IMR-90 (cell line): ENCODE measurements at regions not wholly inside any gene's neighbourhood (a gene's known extent, or its start where the extent isn't known, plus 50 kb on each side); places are given as distances from the start of the nearest gene placed in this dataset.
A peak's percentile ranks its signal among the peaks of the same experiment; 100 is the strongest.

Source experiments
- ATAC-seq: fragments of 200-7000 bp; cut with Tn5 transposase; 2 replicates; pipeline ENCODE4 v1.9.1; 2020; ENCODE audit warnings: low read depth, mild to moderate bottlenecking, moderate library complexity
- BruUV-seq: library from RNA; stranded (reverse); fragments of 400-500 nt; replicated peaks from 2 replicates; lab custom pipeline; 2021; lab: Mats Ljungman, UMichigan
- CTCF ChIA-PET: fragments of 300-600 bp; formaldehyde crosslinking; extraction: SDS; loops from one replicate; lab custom pipeline; 2021; ENCODE audit warnings: antibody characterized with exemption; lab: Yijun Ruan, JAX
- POLR2A ChIA-PET: fragments of 300-600 bp; sonication (Branson Sonifier 250); formaldehyde crosslinking; loops from one replicate; lab custom pipeline; 2022; ENCODE audit warnings: antibody characterized with exemption; ENCODE audit not compliant: unreplicated experiment; lab: Charles Lee
- DNase-seq: peaks from one replicate; pipeline ENCODE4 v3.0.0; 2013
- H2AFZ ChIP-seq: replicated peaks from 2 replicates; pipeline ENCODE3; 2013; ENCODE audit warnings: low read length, mild to moderate bottlenecking; ENCODE audit not compliant: poor library complexity
- H2AK5ac ChIP-seq: 2 replicates; pipeline ENCODE4 v1.6.1; 2013; ENCODE audit warnings: low read depth, low read length, inconsistent platforms
- H2AK9ac ChIP-seq: replicated peaks from 2 replicates; pipeline ENCODE3; 2013; ENCODE audit warnings: mild to moderate bottlenecking, low read depth, low read length, moderate library complexity; ENCODE audit not compliant: poor library complexity
- H2BK120ac ChIP-seq: 2 replicates; pipeline ENCODE4 v1.6.1; 2013; ENCODE audit warnings: low read depth, low read length, inconsistent platforms
- H2BK15ac ChIP-seq: 3 replicates; pipeline ENCODE4 v1.6.1; 2013; ENCODE audit warnings: low read depth, low read length, inconsistent platforms
- H2BK20ac ChIP-seq: 2 replicates; pipeline ENCODE4 v1.6.1; 2013; ENCODE audit warnings: low read depth, mild to moderate bottlenecking, inconsistent platforms, low read length, moderate library complexity
- H2BK5ac ChIP-seq: 2 replicates; pipeline ENCODE4 v1.6.1; 2013; ENCODE audit warnings: mild to moderate bottlenecking, low read depth, low read length, inconsistent platforms; ENCODE audit not compliant: poor library complexity, severe bottlenecking
- H3K14ac ChIP-seq: replicated peaks from 2 replicates; pipeline ENCODE4 v1.6.1; 2013; ENCODE audit warnings: low read depth, low read length, inconsistent platforms
- H3K18ac ChIP-seq: 2 replicates; pipeline ENCODE4 v1.6.1; 2013; ENCODE audit warnings: low read depth, low read length, control low read depth
- H3K23ac ChIP-seq: 2 replicates; pipeline ENCODE4 v1.6.1; 2013; ENCODE audit warnings: low read depth, low read length, inconsistent platforms
- H3K27ac ChIP-seq: 2 replicates; pipeline ENCODE4 v1.5.1; 2013; ENCODE audit warnings: mild to moderate bottlenecking, control low read depth, low read length; ENCODE audit not compliant: insufficient read depth
- H3K27me3 ChIP-seq: 2 replicates; pipeline ENCODE4 v1.6.1; 2013; ENCODE audit warnings: low read length; ENCODE audit not compliant: control insufficient read depth, insufficient read depth
- H3K36me3 ChIP-seq: 2 replicates; pipeline ENCODE4 v1.6.1; 2013; ENCODE audit warnings: low read length, mixed read lengths; ENCODE audit not compliant: control insufficient read depth, insufficient read depth
- H3K4ac ChIP-seq: 2 replicates; pipeline ENCODE4 v1.6.1; 2013; ENCODE audit warnings: low read depth, low read length, inconsistent platforms
- H3K4me1 ChIP-seq: 2 replicates; pipeline ENCODE4 v1.6.1; 2013; ENCODE audit warnings: low read length, mixed read lengths; ENCODE audit not compliant: control insufficient read depth, insufficient read depth
- H3K4me2 ChIP-seq: 2 replicates; pipeline ENCODE4 v1.6.1; 2013; ENCODE audit warnings: low read depth, mild to moderate bottlenecking, control low read depth, low read length, moderate library complexity
- H3K4me3 ChIP-seq: 2 replicates; pipeline ENCODE4 v1.5.1; 2013; ENCODE audit warnings: low read depth, mild to moderate bottlenecking, control low read depth, low read length, moderate library complexity; ENCODE audit not compliant: insufficient read depth
- H3K56ac ChIP-seq: 2 replicates; pipeline ENCODE4 v1.6.1; 2013; ENCODE audit warnings: low read length, inconsistent platforms; ENCODE audit not compliant: insufficient read depth; ENCODE audit errors: extremely low read depth
- H3K79me1 ChIP-seq, 2 experiments: 2 replicates each; pipeline ENCODE4 v1.6.1; 2013; ENCODE audit warnings: low read length in 2 of 2, inconsistent platforms in 1 of 2, low read depth in 1 of 2
- H3K9ac ChIP-seq: 2 replicates; pipeline ENCODE4 v1.6.1; 2013; ENCODE audit warnings: low read depth, low read length, control low read depth
- H3K9me1 ChIP-seq: 2 replicates; pipeline ENCODE4 v1.6.1; 2013; ENCODE audit warnings: low read length, inconsistent platforms; ENCODE audit not compliant: insufficient read depth
- H3K9me3 ChIP-seq: 2 replicates; pipeline ENCODE4 v1.6.1; 2013; ENCODE audit warnings: low read length; ENCODE audit not compliant: control insufficient read depth, insufficient read depth
- H4K20me1 ChIP-seq: 2 replicates; pipeline ENCODE4 v1.6.1; 2013; ENCODE audit warnings: low read length, inconsistent platforms; ENCODE audit not compliant: insufficient read depth
- H4K5ac ChIP-seq: 2 replicates; pipeline ENCODE4 v1.6.1; 2013; ENCODE audit warnings: mild to moderate bottlenecking, low read depth, low read length, control low read depth
- H4K8ac ChIP-seq, 2 experiments: 2 replicates each; pipeline ENCODE4 v1.6.1; 2013; ENCODE audit warnings: low read depth in 2 of 2, low read length in 2 of 2, control low read depth in 1 of 2, inconsistent platforms in 1 of 2
- H4K91ac ChIP-seq: 2 replicates; pipeline ENCODE4 v1.6.1; 2013; ENCODE audit warnings: low read depth, low read length, inconsistent platforms; ENCODE audit not compliant: insufficient read depth
- CEBPB ChIP-seq: IDR thresholded peaks from 2 replicates; pipeline ENCODE4 v1.6.1; 2012; ENCODE audit warnings: low read depth, low read length, improper control_type of control experiment
- MXI1 ChIP-seq: IDR thresholded peaks from 2 replicates; pipeline ENCODE4 v1.6.1; 2012; ENCODE audit warnings: low read depth, mild to moderate bottlenecking, low read length, moderate library complexity, borderline replicate concordance
- dilution Hi-C: fragments of 300-500 bp; cut with HindIII; formaldehyde crosslinking; loops from one replicate; pipeline ENCODE4 v1.14.3; 2018; ENCODE audit warnings: low sequenced_read_pairs; ENCODE audit not compliant: unreplicated experiment
- in situ Hi-C: fragments of 300-500 bp; cut with MboI; formaldehyde crosslinking; loops from 3 replicates; pipeline ENCODE4 v1.14.3; 2019; ENCODE audit warnings: low sequenced_read_pairs, inconsistent platforms, mixed read lengths
- intact Hi-C: fragments of 100-400 bp; cut with micrococcal nuclease; formaldehyde crosslinking; loops from 2 replicates; pipeline ENCODE4 v1.10.0; 2022

DNA sequence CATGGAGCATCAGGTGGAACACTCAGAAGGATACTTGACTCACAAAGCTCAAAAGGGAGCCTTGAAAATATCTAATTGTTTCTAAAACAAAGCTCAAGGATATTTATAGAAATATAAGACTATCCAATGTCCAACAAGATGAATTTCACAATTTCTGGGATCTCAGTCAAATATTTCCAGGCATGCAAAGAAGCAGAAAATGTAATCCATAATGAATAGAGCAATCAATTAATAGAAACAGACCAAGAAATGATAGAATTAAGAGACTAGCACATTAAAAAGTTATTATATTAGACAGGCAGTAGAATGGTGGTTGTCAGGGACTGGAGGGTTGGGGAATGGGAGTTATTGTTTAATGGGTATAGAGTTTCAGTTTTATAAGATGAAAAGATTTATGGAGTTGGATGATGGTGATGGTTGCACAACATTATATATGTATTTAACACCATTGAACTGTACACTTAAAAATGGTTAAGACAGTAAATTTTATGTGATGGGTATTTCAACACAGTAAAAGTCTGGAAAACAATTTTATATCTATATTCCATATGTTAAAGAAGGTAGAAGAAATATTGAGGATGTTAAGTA, 189.9 kb upstream of the PIEZO2 start:
- H3K36me3 ChIP-seq: no peaks in the 10 kb centered on the region
- no peak overlapping the region for H3K14ac ChIP-seq
- H2AK5ac ChIP-seq: no peak overlapping the region; the same call in 1 of the 2 replicates
- no peaks in the 10 kb centered on the region for H3K9me1 ChIP-seq
- no peak overlapping the region for H3K4me3 ChIP-seq
- no peak for ATAC-seq
- H3K79me1 ChIP-seq: no peaks in the 10 kb centered on the region
- intact Hi-C loops (no loop called here), dilution Hi-C loops (no loop called here), in situ Hi-C loops (no loop called here)
- no peaks in the 10 kb centered on the region for H4K20me1 ChIP-seq
- no peak overlapping the region for H4K8ac ChIP-seq
- H2BK120ac ChIP-seq: no peak overlapping the region
- H3K4me2 ChIP-seq: no peak overlapping the region
- H3K27me3 ChIP-seq: no peaks in the 10 kb centered on the region
- H3K4ac ChIP-seq: no peak overlapping the region
- H2BK20ac ChIP-seq: no peak overlapping the region
- no peak overlapping the region for H4K91ac ChIP-seq
- H3K56ac ChIP-seq: no peak overlapping the region
- no peak for DNase-seq
- H4K5ac ChIP-seq: no peak overlapping the region
- no peak overlapping the region for H2AFZ ChIP-seq
- no peak overlapping the region for H2AK9ac ChIP-seq
- BruUV-seq: no TSS peak
- no peaks in the 10 kb centered on the region for H3K4me1 ChIP-seq
- no peak overlapping the region for H3K18ac ChIP-seq
- no peak for TF ChIP-seq MXI1
- 0 out of 2 replicates have a peak, but pooled peaks have one; percentile 1 for TF ChIP-seq CEBPB
- no peaks in the 10 kb centered on the region for H3K9me3 ChIP-seq
- H3K27ac ChIP-seq: no peak overlapping the region
- CTCF ChIA-PET: no interaction called here
- no peak overlapping the region for H2BK15ac ChIP-seq
- no peak overlapping the region for H2BK5ac ChIP-seq
- POLR2A ChIA-PET: no interaction called here
- H3K23ac ChIP-seq: no peak overlapping the region
- H3K9ac ChIP-seq: no peak overlapping the region
